GM23338 (cell line): ENCODE measurements at regions not wholly inside any gene's neighbourhood (a gene's known extent, or its start where the extent isn't known, plus 50 kb on each side); places are given as distances from the start of the nearest gene placed in this dataset.

Experiments used
- ATAC-seq: fragments of 200-7000 bp; cut with Tn5 transposase; 3 replicates; pipeline ENCODE4 v1.9.1; 2020
- DNase-seq: peaks from one replicate; pipeline ENCODE4 v3.0.0-alpha.2; 2015; ENCODE audit warnings: low spot score
- H2AFZ ChIP-seq: fragments of 200-600 bp; sonication (generic); 2 replicates; pipeline ENCODE4 v1.8.0; 2016; ENCODE audit warnings: antibody characterized with exemption, mild to moderate bottlenecking, moderate library complexity
- H3F3A ChIP-seq: fragments of 200-600 bp; sonication (generic); replicated peaks from 2 replicates; pipeline ENCODE4 v1.8.0; 2017; ENCODE audit warnings: antibody characterized with exemption, mixed run types, low read depth
- H3K27ac ChIP-seq: fragments of 200-600 bp; sonication (generic); 2 replicates; pipeline ENCODE4 v1.6.1; 2016; ENCODE audit warnings: low read depth
- H3K27me3 ChIP-seq: fragments of 200-600 bp; sonication (generic); 2 replicates; pipeline ENCODE4 v1.8.0; 2016; ENCODE audit warnings: mild to moderate bottlenecking, mixed run types, moderate library complexity; ENCODE audit not compliant: insufficient read depth
- H3K36me3 ChIP-seq: fragments of 200-600 bp; sonication (generic); 2 replicates; pipeline ENCODE4 v1.8.0; 2016; ENCODE audit warnings: mild to moderate bottlenecking; ENCODE audit not compliant: insufficient read depth
- H3K4me1 ChIP-seq: fragments of 200-600 bp; sonication (generic); 2 replicates; pipeline ENCODE4 v1.8.0; 2016; ENCODE audit warnings: mild to moderate bottlenecking, moderate library complexity; ENCODE audit not compliant: insufficient read depth
- H3K4me2 ChIP-seq: fragments of 200-600 bp; sonication (generic); 2 replicates; pipeline ENCODE4 v1.7.1; 2017; ENCODE audit warnings: mixed run types
- H3K4me3 ChIP-seq: fragments of 200-600 bp; sonication (generic); 2 replicates; pipeline ENCODE4 v1.6.1; 2016; ENCODE audit warnings: mixed run types
- H3K79me2 ChIP-seq: fragments of 200-600 bp; sonication (generic); replicated peaks from 2 replicates; pipeline ENCODE4 v1.8.0; 2017; ENCODE audit warnings: mild to moderate bottlenecking; ENCODE audit not compliant: insufficient read depth
- H3K9me2 ChIP-seq: fragments of 200-600 bp; sonication (generic); 2 replicates; pipeline ENCODE4 v1.8.0; 2017; ENCODE audit not compliant: insufficient read depth
- H4K20me1 ChIP-seq: fragments of 200-600 bp; sonication (generic); replicated peaks from 2 replicates; pipeline ENCODE4 v1.8.0; 2017; ENCODE audit warnings: mild to moderate bottlenecking; ENCODE audit not compliant: insufficient read depth
- H3K27ac Mint-ChIP-seq: 2 replicates; pipeline ENCODE4 v1.8.0; 2020; ENCODE audit warnings: inconsistent platforms, mild to moderate bottlenecking, moderate library complexity, mixed read lengths
- H3K27me3 Mint-ChIP-seq: 3 replicates; pipeline ENCODE4 v1.8.0; 2022; ENCODE audit warnings: low read depth, mild to moderate bottlenecking, moderate library complexity, mixed read lengths, inconsistent platforms; ENCODE audit not compliant: insufficient read depth, poor library complexity
- H3K36me3 Mint-ChIP-seq: 3 replicates; pipeline ENCODE4 v1.8.0; 2021; ENCODE audit warnings: low read depth, mild to moderate bottlenecking, inconsistent platforms, moderate library complexity, mixed read lengths
- H3K4me1 Mint-ChIP-seq: 3 replicates; pipeline ENCODE4 v1.8.0; 2020; ENCODE audit warnings: mild to moderate bottlenecking, inconsistent platforms, mixed read lengths
- H3K4me3 Mint-ChIP-seq: 3 replicates; pipeline ENCODE4 v1.8.0; 2021; ENCODE audit warnings: moderate library complexity, mild to moderate bottlenecking, inconsistent platforms, mixed read lengths
- H3K9me3 Mint-ChIP-seq: 3 replicates; pipeline ENCODE4 v1.8.0; 2020; ENCODE audit warnings: moderate library complexity, mild to moderate bottlenecking, inconsistent platforms, mixed read lengths
- CREB1 ChIP-seq: fragments of 250-450 bp; sonication (Bioruptor Pico); IDR thresholded peaks from 2 replicates; pipeline ENCODE4 v1.5.0; 2020; ENCODE audit warnings: low read depth, mild to moderate bottlenecking, moderate library complexity
- EZH2 ChIP-seq: fragments of 200-600 bp; sonication (generic); IDR thresholded peaks from one replicate; pipeline ENCODE4 v1.8.0; 2017; ENCODE audit warnings: antibody characterized with exemption, mild to moderate bottlenecking, low read depth; ENCODE audit not compliant: unreplicated experiment
- EZH2phosphoT487 ChIP-seq: fragments of 200-600 bp; sonication (generic); IDR thresholded peaks from one replicate; pipeline ENCODE4 v1.8.1; 2018; ENCODE audit warnings: antibody characterized with exemption; ENCODE audit not compliant: unreplicated experiment
- JUNB ChIP-seq: IDR thresholded peaks from one replicate; pipeline ENCODE4 v1.6.1; 2016; ENCODE audit warnings: antibody characterized with exemption; ENCODE audit not compliant: unreplicated experiment
- NANOG ChIP-seq: IDR thresholded peaks from 2 replicates; pipeline ENCODE4 v1.6.1; 2016; ENCODE audit warnings: antibody characterized with exemption, borderline replicate concordance
- POLR2AphosphoS5 ChIP-seq: IDR thresholded peaks from 2 replicates; pipeline ENCODE4 v1.6.1; 2016; ENCODE audit warnings: antibody characterized with exemption, low read depth
- STAT1 ChIP-seq: IDR thresholded peaks from one replicate; pipeline ENCODE4 v1.6.1; 2016; ENCODE audit warnings: antibody characterized with exemption; ENCODE audit not compliant: unreplicated experiment
- ZNF114 ChIP-seq: fragments of 250-450 bp; sonication (Bioruptor Pico); IDR thresholded peaks from 2 replicates; pipeline ENCODE4 v1.5.0; 2020; ENCODE audit warnings: mild to moderate bottlenecking, moderate library complexity
- ZNF331 ChIP-seq: fragments of 250-450 bp; sonication (Bioruptor Pico); IDR thresholded peaks from 2 replicates; pipeline ENCODE4 v1.5.0; 2020; ENCODE audit warnings: low read depth, mild to moderate bottlenecking, moderate library complexity
- TF ChIP-seq, protein P1 (sequence below), 2 experiments: fragments of 200-600 bp in 1 of 2; sonication (generic) in 1 of 2; conservative IDR thresholded peaks; 2 replicates each; pipeline versions ENCODE4 v1.5.1 to v1.6.1; 2016 to 2017; ENCODE audit warnings: antibody characterized with exemption in 2 of 2, low read depth in 2 of 2, mild to moderate bottlenecking in 2 of 2, moderate library complexity in 1 of 2
- TF ChIP-seq, protein P2 (sequence below): fragments of 250-450 bp; sonication (Bioruptor Pico); IDR thresholded peaks from 2 replicates; pipeline ENCODE4 v1.5.0; 2020; ENCODE audit warnings: mild to moderate bottlenecking, moderate library complexity
- TF ChIP-seq, protein P3 (sequence below): IDR thresholded peaks from 2 replicates; pipeline ENCODE4 v1.6.1; 2016; ENCODE audit warnings: antibody characterized with exemption
- TF ChIP-seq, protein P4 (sequence below): IDR thresholded peaks from one replicate; pipeline ENCODE4 v1.6.1; 2018; ENCODE audit warnings: antibody characterized with exemption; ENCODE audit not compliant: unreplicated experiment

DNA sequence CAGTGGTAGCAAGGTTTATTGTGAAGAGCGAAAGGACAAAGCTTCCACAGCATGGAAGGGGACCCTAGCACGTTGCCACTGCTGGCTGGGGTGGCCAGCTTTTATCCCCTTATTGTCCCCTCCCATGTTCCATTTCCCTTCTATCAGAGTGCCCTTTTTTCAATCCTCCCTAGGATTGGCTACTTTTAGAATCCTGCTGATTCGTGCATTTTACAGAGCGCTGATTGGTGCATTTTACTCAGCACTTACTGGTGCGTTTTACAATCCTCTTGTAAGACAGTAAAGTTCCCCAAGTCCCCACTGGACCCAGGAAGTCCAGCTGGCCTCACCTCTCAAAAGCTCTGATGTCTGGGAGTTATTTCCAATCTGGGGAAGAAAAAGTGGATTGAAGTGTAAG lies 90.1 kb downstream of the CD8B2 start:
- peaks cover 12% of the 10 kb centered on the region for H3K27me3 Mint-ChIP-seq
- no peaks in the 10 kb centered on the region for H3K36me3 Mint-ChIP-seq
- Histone ChIP-seq H3K79me2 (no peaks in the 10 kb centered on the region), H3K4me1 (no peaks in the 10 kb centered on the region), H3K4me2 (no peak overlapping the region), H3K27me3 (peaks cover 16% of the 10 kb centered on the region), H3K4me3 (no peak overlapping the region), H3F3A (no peaks in the 10 kb centered on the region), H2AFZ (no peak overlapping the region), H3K27ac (no peak overlapping the region), H3K36me3 (no peaks in the 10 kb centered on the region), H4K20me1 (no peaks in the 10 kb centered on the region), H3K9me2 (no peaks in the 10 kb centered on the region)
- DNase-seq (no peak), ATAC-seq (no peak)
- H3K4me3 Mint-ChIP-seq, result no peak overlapping the region
- TF ChIP-seq STAT1 (no peak), NANOG (no peak), EZH2phosphoT487 (no peak), EZH2 (no peak), ZNF331 (CRISPR knock-in tag) (no peak), JUNB (no peak), CREB1 (CRISPR knock-in tag) (no peak), POLR2AphosphoS5 (no peak), ZNF114 (CRISPR knock-in tag) (no peak)
- TF ChIP-seq, protein P1, sequence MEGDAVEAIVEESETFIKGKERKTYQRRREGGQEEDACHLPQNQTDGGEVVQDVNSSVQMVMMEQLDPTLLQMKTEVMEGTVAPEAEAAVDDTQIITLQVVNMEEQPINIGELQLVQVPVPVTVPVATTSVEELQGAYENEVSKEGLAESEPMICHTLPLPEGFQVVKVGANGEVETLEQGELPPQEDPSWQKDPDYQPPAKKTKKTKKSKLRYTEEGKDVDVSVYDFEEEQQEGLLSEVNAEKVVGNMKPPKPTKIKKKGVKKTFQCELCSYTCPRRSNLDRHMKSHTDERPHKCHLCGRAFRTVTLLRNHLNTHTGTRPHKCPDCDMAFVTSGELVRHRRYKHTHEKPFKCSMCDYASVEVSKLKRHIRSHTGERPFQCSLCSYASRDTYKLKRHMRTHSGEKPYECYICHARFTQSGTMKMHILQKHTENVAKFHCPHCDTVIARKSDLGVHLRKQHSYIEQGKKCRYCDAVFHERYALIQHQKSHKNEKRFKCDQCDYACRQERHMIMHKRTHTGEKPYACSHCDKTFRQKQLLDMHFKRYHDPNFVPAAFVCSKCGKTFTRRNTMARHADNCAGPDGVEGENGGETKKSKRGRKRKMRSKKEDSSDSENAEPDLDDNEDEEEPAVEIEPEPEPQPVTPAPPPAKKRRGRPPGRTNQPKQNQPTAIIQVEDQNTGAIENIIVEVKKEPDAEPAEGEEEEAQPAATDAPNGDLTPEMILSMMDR (conservative IDR thresholded peaks at IDR 0.05; ENCODE audit: low read depth in 2 of 2), result no peak
- TF ChIP-seq, protein P2, sequence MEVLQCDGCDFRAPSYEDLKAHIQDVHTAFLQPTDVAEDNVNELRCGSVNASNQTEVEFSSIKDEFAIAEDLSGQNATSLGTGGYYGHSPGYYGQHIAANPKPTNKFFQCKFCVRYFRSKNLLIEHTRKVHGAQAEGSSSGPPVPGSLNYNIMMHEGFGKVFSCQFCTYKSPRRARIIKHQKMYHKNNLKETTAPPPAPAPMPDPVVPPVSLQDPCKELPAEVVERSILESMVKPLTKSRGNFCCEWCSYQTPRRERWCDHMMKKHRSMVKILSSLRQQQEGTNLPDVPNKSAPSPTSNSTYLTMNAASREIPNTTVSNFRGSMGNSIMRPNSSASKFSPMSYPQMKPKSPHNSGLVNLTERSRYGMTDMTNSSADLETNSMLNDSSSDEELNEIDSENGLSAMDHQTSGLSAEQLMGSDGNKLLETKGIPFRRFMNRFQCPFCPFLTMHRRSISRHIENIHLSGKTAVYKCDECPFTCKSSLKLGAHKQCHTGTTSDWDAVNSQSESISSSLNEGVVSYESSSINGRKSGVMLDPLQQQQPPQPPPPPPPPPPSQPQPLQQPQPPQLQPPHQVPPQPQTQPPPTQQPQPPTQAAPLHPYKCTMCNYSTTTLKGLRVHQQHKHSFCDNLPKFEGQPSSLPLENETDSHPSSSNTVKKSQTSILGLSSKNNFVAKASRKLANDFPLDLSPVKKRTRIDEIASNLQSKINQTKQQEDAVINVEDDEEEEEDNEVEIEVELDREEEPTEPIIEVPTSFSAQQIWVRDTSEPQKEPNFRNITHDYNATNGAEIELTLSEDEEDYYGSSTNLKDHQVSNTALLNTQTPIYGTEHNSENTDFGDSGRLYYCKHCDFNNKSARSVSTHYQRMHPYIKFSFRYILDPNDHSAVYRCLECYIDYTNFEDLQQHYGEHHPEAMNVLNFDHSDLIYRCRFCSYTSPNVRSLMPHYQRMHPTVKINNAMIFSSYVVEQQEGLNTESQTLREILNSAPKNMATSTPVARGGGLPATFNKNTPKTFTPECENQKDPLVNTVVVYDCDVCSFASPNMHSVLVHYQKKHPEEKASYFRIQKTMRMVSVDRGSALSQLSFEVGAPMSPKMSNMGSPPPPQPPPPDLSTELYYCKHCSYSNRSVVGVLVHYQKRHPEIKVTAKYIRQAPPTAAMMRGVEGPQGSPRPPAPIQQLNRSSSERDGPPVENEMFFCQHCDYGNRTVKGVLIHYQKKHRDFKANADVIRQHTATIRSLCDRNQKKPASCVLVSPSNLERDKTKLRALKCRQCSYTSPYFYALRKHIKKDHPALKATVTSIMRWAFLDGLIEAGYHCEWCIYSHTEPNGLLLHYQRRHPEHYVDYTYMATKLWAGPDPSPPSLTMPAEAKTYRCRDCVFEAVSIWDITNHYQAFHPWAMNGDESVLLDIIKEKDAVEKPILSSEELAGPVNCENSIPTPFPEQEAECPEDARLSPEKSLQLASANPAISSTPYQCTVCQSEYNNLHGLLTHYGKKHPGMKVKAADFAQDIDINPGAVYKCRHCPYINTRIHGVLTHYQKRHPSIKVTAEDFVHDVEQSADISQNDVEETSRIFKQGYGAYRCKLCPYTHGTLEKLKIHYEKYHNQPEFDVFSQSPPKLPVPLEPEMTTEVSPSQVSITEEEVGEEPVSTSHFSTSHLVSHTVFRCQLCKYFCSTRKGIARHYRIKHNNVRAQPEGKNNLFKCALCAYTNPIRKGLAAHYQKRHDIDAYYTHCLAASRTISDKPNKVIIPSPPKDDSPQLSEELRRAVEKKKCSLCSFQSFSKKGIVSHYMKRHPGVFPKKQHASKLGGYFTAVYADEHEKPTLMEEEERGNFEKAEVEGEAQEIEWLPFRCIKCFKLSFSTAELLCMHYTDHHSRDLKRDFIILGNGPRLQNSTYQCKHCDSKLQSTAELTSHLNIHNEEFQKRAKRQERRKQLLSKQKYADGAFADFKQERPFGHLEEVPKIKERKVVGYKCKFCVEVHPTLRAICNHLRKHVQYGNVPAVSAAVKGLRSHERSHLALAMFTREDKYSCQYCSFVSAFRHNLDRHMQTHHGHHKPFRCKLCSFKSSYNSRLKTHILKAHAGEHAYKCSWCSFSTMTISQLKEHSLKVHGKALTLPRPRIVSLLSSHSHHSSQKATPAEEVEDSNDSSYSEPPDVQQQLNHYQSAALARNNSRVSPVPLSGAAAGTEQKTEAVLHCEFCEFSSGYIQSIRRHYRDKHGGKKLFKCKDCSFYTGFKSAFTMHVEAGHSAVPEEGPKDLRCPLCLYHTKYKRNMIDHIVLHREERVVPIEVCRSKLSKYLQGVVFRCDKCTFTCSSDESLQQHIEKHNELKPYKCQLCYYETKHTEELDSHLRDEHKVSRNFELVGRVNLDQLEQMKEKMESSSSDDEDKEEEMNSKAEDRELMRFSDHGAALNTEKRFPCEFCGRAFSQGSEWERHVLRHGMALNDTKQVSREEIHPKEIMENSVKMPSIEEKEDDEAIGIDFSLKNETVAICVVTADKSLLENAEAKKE (CRISPR knock-in tag), result no peak
- TF ChIP-seq, protein P3, sequence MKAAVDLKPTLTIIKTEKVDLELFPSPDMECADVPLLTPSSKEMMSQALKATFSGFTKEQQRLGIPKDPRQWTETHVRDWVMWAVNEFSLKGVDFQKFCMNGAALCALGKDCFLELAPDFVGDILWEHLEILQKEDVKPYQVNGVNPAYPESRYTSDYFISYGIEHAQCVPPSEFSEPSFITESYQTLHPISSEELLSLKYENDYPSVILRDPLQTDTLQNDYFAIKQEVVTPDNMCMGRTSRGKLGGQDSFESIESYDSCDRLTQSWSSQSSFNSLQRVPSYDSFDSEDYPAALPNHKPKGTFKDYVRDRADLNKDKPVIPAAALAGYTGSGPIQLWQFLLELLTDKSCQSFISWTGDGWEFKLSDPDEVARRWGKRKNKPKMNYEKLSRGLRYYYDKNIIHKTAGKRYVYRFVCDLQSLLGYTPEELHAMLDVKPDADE, result no peak
- TF ChIP-seq, protein P4, sequence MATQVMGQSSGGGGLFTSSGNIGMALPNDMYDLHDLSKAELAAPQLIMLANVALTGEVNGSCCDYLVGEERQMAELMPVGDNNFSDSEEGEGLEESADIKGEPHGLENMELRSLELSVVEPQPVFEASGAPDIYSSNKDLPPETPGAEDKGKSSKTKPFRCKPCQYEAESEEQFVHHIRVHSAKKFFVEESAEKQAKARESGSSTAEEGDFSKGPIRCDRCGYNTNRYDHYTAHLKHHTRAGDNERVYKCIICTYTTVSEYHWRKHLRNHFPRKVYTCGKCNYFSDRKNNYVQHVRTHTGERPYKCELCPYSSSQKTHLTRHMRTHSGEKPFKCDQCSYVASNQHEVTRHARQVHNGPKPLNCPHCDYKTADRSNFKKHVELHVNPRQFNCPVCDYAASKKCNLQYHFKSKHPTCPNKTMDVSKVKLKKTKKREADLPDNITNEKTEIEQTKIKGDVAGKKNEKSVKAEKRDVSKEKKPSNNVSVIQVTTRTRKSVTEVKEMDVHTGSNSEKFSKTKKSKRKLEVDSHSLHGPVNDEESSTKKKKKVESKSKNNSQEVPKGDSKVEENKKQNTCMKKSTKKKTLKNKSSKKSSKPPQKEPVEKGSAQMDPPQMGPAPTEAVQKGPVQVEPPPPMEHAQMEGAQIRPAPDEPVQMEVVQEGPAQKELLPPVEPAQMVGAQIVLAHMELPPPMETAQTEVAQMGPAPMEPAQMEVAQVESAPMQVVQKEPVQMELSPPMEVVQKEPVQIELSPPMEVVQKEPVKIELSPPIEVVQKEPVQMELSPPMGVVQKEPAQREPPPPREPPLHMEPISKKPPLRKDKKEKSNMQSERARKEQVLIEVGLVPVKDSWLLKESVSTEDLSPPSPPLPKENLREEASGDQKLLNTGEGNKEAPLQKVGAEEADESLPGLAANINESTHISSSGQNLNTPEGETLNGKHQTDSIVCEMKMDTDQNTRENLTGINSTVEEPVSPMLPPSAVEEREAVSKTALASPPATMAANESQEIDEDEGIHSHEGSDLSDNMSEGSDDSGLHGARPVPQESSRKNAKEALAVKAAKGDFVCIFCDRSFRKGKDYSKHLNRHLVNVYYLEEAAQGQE, result no peak
- no peak overlapping the region for H3K27ac Mint-ChIP-seq
- peaks cover 13% of the 10 kb centered on the region for H3K4me1 Mint-ChIP-seq
- no peaks in the 10 kb centered on the region; the same call in 2 of the 3 replicates for H3K9me3 Mint-ChIP-seq
